Right ventricle myocardium inferior (tissue), 1 donor: ENCODE measurements at regions not wholly inside any gene's neighbourhood (a gene's known extent, or its start where the extent isn't known, plus 50 kb on each side); places are given as distances from the start of the nearest gene placed in this dataset.

ENCODE experiments used
- ATAC-seq: fragments of 200-7000 bp; cut with Tn5 transposase; one replicate; pipeline ENCODE4 v1.9.1; 2020; ENCODE audit warnings: mild to moderate bottlenecking, moderate library complexity
- DNase-seq: peaks from one replicate; pipeline ENCODE4 v3.0.0; 2021; ENCODE audit errors: missing footprints
- intact Hi-C: fragments of 100-400 bp; cut with DNase I; formaldehyde crosslinking; loops from one replicate; pipeline ENCODE4 v1.11.0; 2022
- donor health status: DM: no; HTN: yes; CAD: no; lungs with severe emphysema.

- intact Hi-C loops: loop anchor here (2.0 kb wide), 1 partner anchor 115 kb away; no protein-coding TSS in a partner anchor
- DNase-seq (no peak), ATAC-seq (peak; percentile 78)
Observed at GRCh38 chr17:55641676-55642081, 81.0 kb downstream of the TMEM100 start.

GRCh38 chr17:55639096-55639495 lies 83.6 kb downstream of the TMEM100 start:
- intact Hi-C loops: loop anchor here (2.0 kb wide), 1 partner anchor 76 kb away; no protein-coding TSS in a partner anchor
- DNase-seq (no peak), ATAC-seq (peak; percentile 55)

- ATAC-seq (peak; percentile 47), DNase-seq (no peak)
- intact Hi-C loops: no loop called here
Observed at GRCh38 chr17:55635253-55635914, 87.3 kb downstream of the TMEM100 start.

GRCh38 chr17:55634702-55635101 lies 88.0 kb downstream of the TMEM100 start:
- intact Hi-C loops: no loop called here
- no peak for ATAC-seq
- no peak for DNase-seq

- intact Hi-C loops: no loop called here
- no peak for DNase-seq
- ATAC-seq: no peak
Observed at GRCh38 chr17:55632893-55633292, 89.8 kb downstream of the TMEM100 start.

GRCh38 chr17:55632236-55632635 lies 90.4 kb downstream of the TMEM100 start:
- no peak for DNase-seq
- intact Hi-C loops: no loop called here
- no peak for ATAC-seq

GRCh38 chr17:55629995-55630394 lies 92.7 kb downstream of the TMEM100 start:
- intact Hi-C loops: no loop called here
- DNase-seq (no peak), ATAC-seq (no peak)

GRCh38 chr17:55625521-55625920 lies 97.1 kb downstream of the TMEM100 start:
- DNase-seq: no peak
- no peak for ATAC-seq
- intact Hi-C loops: no loop called here

- ATAC-seq (no peak), DNase-seq (no peak)
- intact Hi-C loops: no loop called here
Observed at GRCh38 chr17:55624772-55625433, 97.8 kb downstream of the TMEM100 start.

- intact Hi-C loops: no loop called here
- ATAC-seq (no peak), DNase-seq (no peak)
Observed at GRCh38 chr17:55622547-55622946, 100.1 kb downstream of the TMEM100 start.

- intact Hi-C loops: no loop called here
- no peak for DNase-seq
- no peak for ATAC-seq
Observed at GRCh38 chr17:55620945-55621344, 101.7 kb downstream of the TMEM100 start.

- intact Hi-C loops: no loop called here
- DNase-seq (no peak), ATAC-seq (no peak)
Observed at GRCh38 chr17:55620023-55620422, 102.6 kb downstream of the TMEM100 start.

GRCh38 chr17:55617441-55617840 lies 105.2 kb downstream of the TMEM100 start:
- DNase-seq (no peak), ATAC-seq (no peak)
- intact Hi-C loops: no loop called here

- ATAC-seq (no peak), DNase-seq (no peak)
- intact Hi-C loops: no loop called here
Observed at GRCh38 chr17:55614061-55614460, 102.8 kb upstream of the SMIM36 start.

GRCh38 chr17:55612691-55613141 lies 101.5 kb upstream of the SMIM36 start:
- intact Hi-C loops: no loop called here
- ATAC-seq (no peak), DNase-seq (no peak)

- peak; percentile 46 for ATAC-seq
- intact Hi-C loops: no loop called here
- peak; percentile 79 for DNase-seq
Observed at GRCh38 chr17:55607731-55608341, 96.6 kb upstream of the SMIM36 start.

GRCh38 chr17:55606488-55606815 lies 95.2 kb upstream of the SMIM36 start:
- intact Hi-C loops: no loop called here
- ATAC-seq: no peak

GRCh38 chr17:55605705-55606487 lies 94.6 kb upstream of the SMIM36 start:
- ATAC-seq (no peak), DNase-seq (no peak)
- intact Hi-C loops: no loop called here

More at GRCh38 chr17:55606488-55606815, 95.2 kb upstream of the SMIM36 start:
- DNase-seq: no peak

- ATAC-seq (no peak), DNase-seq (no peak)
- intact Hi-C loops: no loop called here
Observed at GRCh38 chr17:55601874-55602364, 90.7 kb upstream of the SMIM36 start.
